Tibial nerve (tissue), 4 donors: ENCODE measurements at regions not wholly inside any gene's neighbourhood (a gene's known extent, or its start where the extent isn't known, plus 50 kb on each side); places are given as distances from the start of the nearest gene placed in this dataset.

Experiments
- CTCF ChIP-seq, 5 experiments: fragments of 200-600 bp in 3 of 5; fragments of 450-650 bp in 2 of 5; sonication (generic) in 3 of 5; IDR thresholded peaks; one replicate each; pipeline ENCODE4 v1.5.1; 2016 to 2019; ENCODE audit warnings: antibody characterized with exemption in 5 of 5, mild to moderate bottlenecking in 3 of 5, moderate library complexity in 2 of 5
- EP300 ChIP-seq, 2 donors: sonication (generic); formaldehyde crosslinking; IDR thresholded peaks; one replicate each; pipeline ENCODE4 v1.6.1; 2017; ENCODE audit warnings: antibody characterized with exemption in 2 of 2, mild to moderate bottlenecking in 1 of 2

GRCh38 chr21:34201481-34201858 lies 128.1 kb downstream of the MRPS6 start:
- no peak for TF ChIP-seq CTCF (IDR thresholded peaks at IDR 0.05)
- TF ChIP-seq EP300 (IDR thresholded peaks at IDR 0.05) = no peak
